Activated CD4-positive, alpha-beta T cell treated with anti-CD3 and anti-CD28 coated beads for 36 hours (primary cell): ENCODE measurements at regions not wholly inside any gene's neighbourhood (a gene's known extent, or its start where the extent isn't known, plus 50 kb on each side); places are given as distances from the start of the nearest gene placed in this dataset.

Source experiments
- ATAC-seq: fragments of 200-7000 bp; cut with Tn5 transposase; one replicate; pipeline ENCODE4 v1.10.0; 2021; ENCODE audit warnings: mild to moderate bottlenecking, moderate library complexity
- CTCF ChIA-PET: fragments of 350-600 bp; sonication (Branson Sonifier 250); formaldehyde crosslinking; loops from one replicate; lab custom pipeline; 2021; ENCODE audit warnings: antibody characterized with exemption; lab: Charles Lee
- POLR2A ChIA-PET: fragments of 350-600 bp; sonication (Branson Sonifier 250); formaldehyde crosslinking; loops from one replicate; lab custom pipeline; 2021; ENCODE audit warnings: antibody characterized with exemption, inconsistent platforms; lab: Charles Lee
- DNase-seq: peaks from one replicate; pipeline ENCODE4 v3.0.0-alpha.2; 2020
- H3K27ac Mint-ChIP-seq: one replicate; pipeline ENCODE4 v1.8.0; 2021; ENCODE audit warnings: mixed read lengths
- H3K27me3 Mint-ChIP-seq: one replicate; pipeline ENCODE4 v1.8.0; 2021; ENCODE audit warnings: mixed read lengths
- H3K36me3 Mint-ChIP-seq: one replicate; pipeline ENCODE4 v1.8.0; 2021; ENCODE audit warnings: low read depth, mixed read lengths
- H3K4me1 Mint-ChIP-seq: one replicate; pipeline ENCODE4 v1.8.0; 2021; ENCODE audit warnings: mixed read lengths
- H3K4me3 Mint-ChIP-seq: one replicate; pipeline ENCODE4 v1.8.0; 2021; ENCODE audit warnings: mild to moderate bottlenecking, moderate library complexity, mixed read lengths
- H3K9me3 Mint-ChIP-seq: one replicate; pipeline ENCODE4 v1.8.0; 2021; ENCODE audit warnings: low read depth, mixed read lengths
- intact Hi-C, 2 experiments: fragments of 100-400 bp; cut with DNase I in 1 of 2; cut with micrococcal nuclease in 1 of 2; formaldehyde crosslinking; loops; one replicate each; pipeline versions ENCODE4 v1.14.2 to v1.15.1; 2022 to 2024; cut with DNase I, micrococcal nuclease

GRCh38 chrX:96432647-96433046 lies 252.0 kb upstream of the DIAPH2 start:
- Mint-ChIP-seq H3K27me3 (peaks cover 2% of the 10 kb centered on the region), H3K4me1 (no peaks in the 10 kb centered on the region), H3K36me3 (no peaks in the 10 kb centered on the region), H3K9me3 (no peaks in the 10 kb centered on the region), H3K4me3 (no peak overlapping the region), H3K27ac (no peak overlapping the region)
- no peak for DNase-seq
- intact Hi-C loops = no loop called here
- CTCF ChIA-PET = no interaction called here
- no peak for ATAC-seq
- POLR2A ChIA-PET = no interaction called here

GRCh38 chrX:96433409-96434077 lies 251.1 kb upstream of the DIAPH2 start:
- H3K27ac Mint-ChIP-seq = no peak overlapping the region

GRCh38 chrX:96435378-96436035 lies 249.1 kb upstream of the DIAPH2 start:
- ChIA-PET CTCF (no interaction called here), POLR2A (no interaction called here)
- no peak for ATAC-seq
- H3K4me1 Mint-ChIP-seq = no peaks in the 10 kb centered on the region
- H3K9me3 Mint-ChIP-seq = no peaks in the 10 kb centered on the region
- peaks cover 2% of the 10 kb centered on the region for H3K27me3 Mint-ChIP-seq
- no peak overlapping the region for H3K27ac Mint-ChIP-seq
- no peaks in the 10 kb centered on the region for H3K36me3 Mint-ChIP-seq
- no peak overlapping the region for H3K4me3 Mint-ChIP-seq
- no peak for DNase-seq
- intact Hi-C loops = no loop called here

More at GRCh38 chrX:96433409-96434077, 251.1 kb upstream of the DIAPH2 start:
- H3K4me1 Mint-ChIP-seq = no peaks in the 10 kb centered on the region
- CTCF ChIA-PET = no interaction called here
- intact Hi-C loops = no loop called here
- H3K36me3 Mint-ChIP-seq = no peaks in the 10 kb centered on the region
- POLR2A ChIA-PET = no interaction called here
- no peak for DNase-seq
- H3K4me3 Mint-ChIP-seq = no peak overlapping the region
- no peaks in the 10 kb centered on the region for H3K9me3 Mint-ChIP-seq
- ATAC-seq = no peak
- H3K27me3 Mint-ChIP-seq = peaks cover 2% of the 10 kb centered on the region

GRCh38 chrX:96436105-96436504 lies 248.5 kb upstream of the DIAPH2 start:
- Mint-ChIP-seq H3K36me3 (no peaks in the 10 kb centered on the region), H3K9me3 (no peaks in the 10 kb centered on the region), H3K4me3 (no peak overlapping the region), H3K27me3 (peaks cover 2% of the 10 kb centered on the region), H3K27ac (no peak overlapping the region), H3K4me1 (no peaks in the 10 kb centered on the region)
- DNase-seq (no peak), ATAC-seq (no peak)
- intact Hi-C loops = no loop called here
- POLR2A ChIA-PET = no interaction called here
- CTCF ChIA-PET = no interaction called here

GRCh38 chrX:96438803-96439202 lies 245.8 kb upstream of the DIAPH2 start:
- H3K36me3 Mint-ChIP-seq = no peaks in the 10 kb centered on the region
- H3K4me3 Mint-ChIP-seq = no peak overlapping the region
- no peaks in the 10 kb centered on the region for H3K4me1 Mint-ChIP-seq
- no peak overlapping the region for H3K27ac Mint-ChIP-seq
- peaks cover 2% of the 10 kb centered on the region for H3K27me3 Mint-ChIP-seq
- H3K9me3 Mint-ChIP-seq = no peaks in the 10 kb centered on the region
- no peak for ATAC-seq
- no peak for DNase-seq
- ChIA-PET POLR2A (no interaction called here), CTCF (no interaction called here)
- intact Hi-C loops = no loop called here

- Mint-ChIP-seq H3K4me3 (no peak overlapping the region), H3K27ac (no peak overlapping the region), H3K36me3 (no peaks in the 10 kb centered on the region), H3K27me3 (peaks cover 2% of the 10 kb centered on the region), H3K4me1 (no peaks in the 10 kb centered on the region), H3K9me3 (no peaks in the 10 kb centered on the region)
- intact Hi-C loops = no loop called here
- DNase-seq (no peak), ATAC-seq (no peak)
- CTCF ChIA-PET = no interaction called here
- POLR2A ChIA-PET = no interaction called here
These were observed 243.7 kb upstream of the DIAPH2 start for GRCh38 chrX:96440941-96441340.

GRCh38 chrX:96445531-96446065 lies 239.0 kb upstream of the DIAPH2 start:
- Mint-ChIP-seq H3K9me3 (no peaks in the 10 kb centered on the region), H3K27ac (no peak overlapping the region), H3K4me1 (no peaks in the 10 kb centered on the region), H3K4me3 (no peak overlapping the region), H3K36me3 (no peaks in the 10 kb centered on the region), H3K27me3 (no peaks in the 10 kb centered on the region)
- ChIA-PET POLR2A (no interaction called here), CTCF (no interaction called here)
- DNase-seq = no peak
- intact Hi-C loops = no loop called here
- no peak for ATAC-seq

GRCh38 chrX:96446524-96446923 lies 238.1 kb upstream of the DIAPH2 start:
- no peaks in the 10 kb centered on the region for H3K4me1 Mint-ChIP-seq
- no peaks in the 10 kb centered on the region for H3K36me3 Mint-ChIP-seq
- ChIA-PET CTCF (no interaction called here), POLR2A (no interaction called here)
- no peak for ATAC-seq
- no peak overlapping the region for H3K4me3 Mint-ChIP-seq
- H3K27ac Mint-ChIP-seq = no peak overlapping the region
- DNase-seq = no peak
- no peaks in the 10 kb centered on the region for H3K9me3 Mint-ChIP-seq
- intact Hi-C loops = no loop called here
- no peaks in the 10 kb centered on the region for H3K27me3 Mint-ChIP-seq

- no peaks in the 10 kb centered on the region for H3K36me3 Mint-ChIP-seq
- H3K4me3 Mint-ChIP-seq = no peak overlapping the region
- intact Hi-C loops = no loop called here
- no peak overlapping the region for H3K27ac Mint-ChIP-seq
- CTCF ChIA-PET = no interaction called here
- H3K9me3 Mint-ChIP-seq = no peaks in the 10 kb centered on the region
- H3K27me3 Mint-ChIP-seq = no peaks in the 10 kb centered on the region
- ATAC-seq (no peak), DNase-seq (no peak)
- POLR2A ChIA-PET = no interaction called here
- H3K4me1 Mint-ChIP-seq = no peaks in the 10 kb centered on the region
These were observed 237.5 kb upstream of the DIAPH2 start for GRCh38 chrX:96447161-96447560.

GRCh38 chrX:96449191-96449590 lies 235.5 kb upstream of the DIAPH2 start:
- DNase-seq (no peak), ATAC-seq (no peak)
- no peak overlapping the region for H3K27ac Mint-ChIP-seq
- intact Hi-C loops = no loop called here
- no peaks in the 10 kb centered on the region for H3K9me3 Mint-ChIP-seq
- CTCF ChIA-PET = no interaction called here
- H3K36me3 Mint-ChIP-seq = no peaks in the 10 kb centered on the region
- no peaks in the 10 kb centered on the region for H3K27me3 Mint-ChIP-seq
- POLR2A ChIA-PET = no interaction called here
- no peaks in the 10 kb centered on the region for H3K4me1 Mint-ChIP-seq
- no peak overlapping the region for H3K4me3 Mint-ChIP-seq

- no peak for DNase-seq
- intact Hi-C loops = no loop called here
- CTCF ChIA-PET = no interaction called here
- no peaks in the 10 kb centered on the region for H3K4me1 Mint-ChIP-seq
- POLR2A ChIA-PET = no interaction called here
- no peak for ATAC-seq
- no peaks in the 10 kb centered on the region for H3K27me3 Mint-ChIP-seq
- H3K4me3 Mint-ChIP-seq = no peak overlapping the region
- H3K27ac Mint-ChIP-seq = no peak overlapping the region
- H3K9me3 Mint-ChIP-seq = no peaks in the 10 kb centered on the region
- no peaks in the 10 kb centered on the region for H3K36me3 Mint-ChIP-seq
These were observed 234.7 kb upstream of the DIAPH2 start for GRCh38 chrX:96449896-96450295.

- intact Hi-C loops = no loop called here
- ChIA-PET POLR2A (no interaction called here), CTCF (no interaction called here)
- ATAC-seq = no peak
- no peak overlapping the region for H3K27ac Mint-ChIP-seq
- no peaks in the 10 kb centered on the region for H3K9me3 Mint-ChIP-seq
- no peak overlapping the region for H3K4me3 Mint-ChIP-seq
- H3K4me1 Mint-ChIP-seq = no peaks in the 10 kb centered on the region
- no peaks in the 10 kb centered on the region for H3K36me3 Mint-ChIP-seq
- no peaks in the 10 kb centered on the region for H3K27me3 Mint-ChIP-seq
- DNase-seq = no peak
These were observed 231.5 kb upstream of the DIAPH2 start for GRCh38 chrX:96453139-96453538.
